ENCODE measurements at regions not wholly inside any gene's neighbourhood (a gene's known extent, or its start where the extent isn't known, plus 50 kb on each side); places are given as distances from the start of the nearest gene placed in this dataset.
A peak's percentile ranks its signal among the peaks of the same experiment; 100 is the strongest.

GRCh38 chr20:25135031-25135430 is 53.1 kb upstream of the VSX1 start:
- H3K4me3 ChIP-seq (ENCODE audit: low read depth, low read length): no peak overlapping the region
- TF ChIP-seq CTCF (conservative IDR thresholded peaks at IDR 0.05; ENCODE audit: low read depth, low read length): no peak
- no peak for DNase-seq (ENCODE audit: low read depth)

- no peak for TF ChIP-seq CTCF (conservative IDR thresholded peaks at IDR 0.05; ENCODE audit: low read depth, low read length)
These were observed 54.1 kb upstream of the VSX1 start for GRCh38 chr20:25136056-25136455.

GRCh38 chr20:25136643-25137559 is 55.0 kb upstream of the VSX1 start:
- DNase-seq (ENCODE audit: low read depth): no peak
- no peak for TF ChIP-seq CTCF (conservative IDR thresholded peaks at IDR 0.05; ENCODE audit: low read depth, low read length)
- H3K4me3 ChIP-seq (ENCODE audit: low read depth, low read length): no peak overlapping the region

More at GRCh38 chr20:25136056-25136455, 54.1 kb upstream of the VSX1 start:
- no peak for DNase-seq (ENCODE audit: low read depth)
- no peak overlapping the region for H3K4me3 ChIP-seq (ENCODE audit: low read depth, low read length)

GRCh38 chr20:25139029-25139705 is 56.3 kb upstream of the ENTPD6 start:
- no peak for DNase-seq (ENCODE audit: low read depth)
- no peak overlapping the region for H3K4me3 ChIP-seq (ENCODE audit: low read depth, low read length)
- TF ChIP-seq CTCF (conservative IDR thresholded peaks at IDR 0.05; ENCODE audit: low read depth, low read length): peak; percentile 26

GRCh38 chr20:25140968-25141367 is 54.5 kb upstream of the ENTPD6 start:
- no peak overlapping the region for H3K4me3 ChIP-seq (ENCODE audit: low read depth, low read length)
- DNase-seq (ENCODE audit: low read depth): no peak
- no peak for TF ChIP-seq CTCF (conservative IDR thresholded peaks at IDR 0.05; ENCODE audit: low read depth, low read length)

- DNase-seq (ENCODE audit: low read depth): no peak
- no peak overlapping the region for H3K4me3 ChIP-seq (ENCODE audit: low read depth, low read length)
- no peak for TF ChIP-seq CTCF (conservative IDR thresholded peaks at IDR 0.05; ENCODE audit: low read depth, low read length)
These were observed 53.1 kb upstream of the ENTPD6 start for GRCh38 chr20:25142435-25142834.

Measured in epithelial cell of proximal tubule (primary cell).